ENCODE measurements at regions not wholly inside any gene's neighbourhood (a gene's known extent, or its start where the extent isn't known, plus 50 kb on each side); places are given as distances from the start of the nearest gene placed in this dataset.

DNA sequence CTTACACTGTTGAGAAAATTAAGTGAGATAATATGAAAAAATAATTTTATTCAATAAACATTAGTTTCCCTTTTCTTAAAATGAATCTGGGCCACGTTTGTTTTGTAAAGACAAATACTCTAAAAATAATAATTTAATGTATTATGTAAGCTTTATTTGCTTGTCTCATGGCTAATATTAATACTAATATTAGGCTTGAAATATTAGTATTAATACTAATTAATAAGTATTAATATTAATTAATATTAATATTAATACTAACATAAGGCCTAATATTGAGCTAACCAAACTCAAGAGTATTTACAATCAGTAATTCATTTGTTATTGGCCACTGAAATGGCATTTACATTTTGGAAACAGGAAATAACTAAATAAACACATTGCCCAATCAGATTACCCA, 280.1 kb upstream of the ESRRG start:
- TF ChIP-seq, protein P1, sequence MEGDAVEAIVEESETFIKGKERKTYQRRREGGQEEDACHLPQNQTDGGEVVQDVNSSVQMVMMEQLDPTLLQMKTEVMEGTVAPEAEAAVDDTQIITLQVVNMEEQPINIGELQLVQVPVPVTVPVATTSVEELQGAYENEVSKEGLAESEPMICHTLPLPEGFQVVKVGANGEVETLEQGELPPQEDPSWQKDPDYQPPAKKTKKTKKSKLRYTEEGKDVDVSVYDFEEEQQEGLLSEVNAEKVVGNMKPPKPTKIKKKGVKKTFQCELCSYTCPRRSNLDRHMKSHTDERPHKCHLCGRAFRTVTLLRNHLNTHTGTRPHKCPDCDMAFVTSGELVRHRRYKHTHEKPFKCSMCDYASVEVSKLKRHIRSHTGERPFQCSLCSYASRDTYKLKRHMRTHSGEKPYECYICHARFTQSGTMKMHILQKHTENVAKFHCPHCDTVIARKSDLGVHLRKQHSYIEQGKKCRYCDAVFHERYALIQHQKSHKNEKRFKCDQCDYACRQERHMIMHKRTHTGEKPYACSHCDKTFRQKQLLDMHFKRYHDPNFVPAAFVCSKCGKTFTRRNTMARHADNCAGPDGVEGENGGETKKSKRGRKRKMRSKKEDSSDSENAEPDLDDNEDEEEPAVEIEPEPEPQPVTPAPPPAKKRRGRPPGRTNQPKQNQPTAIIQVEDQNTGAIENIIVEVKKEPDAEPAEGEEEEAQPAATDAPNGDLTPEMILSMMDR (conservative IDR thresholded peaks at IDR 0.05; ENCODE audit: low read length) = no peak
- no peak for TF ChIP-seq EZH2phosphoT487 (IDR thresholded peaks at IDR 0.05; ENCODE audit: borderline replicate concordance, low read depth, low read length)

Measured in OCI-LY7 (cell line).